ENCODE measurements at regions not wholly inside any gene's neighbourhood (a gene's known extent, or its start where the extent isn't known, plus 50 kb on each side); places are given as distances from the start of the nearest gene placed in this dataset.

- no peak overlapping the region for H3K9ac ChIP-seq (ENCODE audit: insufficient read length, low read depth)
- H3K36me3 ChIP-seq (ENCODE audit: insufficient read depth, insufficient read length, low read length), result no peaks in the 10 kb centered on the region
- no peak overlapping the region for H3K4me3 ChIP-seq (ENCODE audit: insufficient read length, low read depth)
- peaks cover 49% of the 10 kb centered on the region for H3K9me3 ChIP-seq (ENCODE audit: insufficient read depth, low read length)
- DNase-seq (ENCODE audit: low read depth, low spot score), result no peak
- TF ChIP-seq YY1 (IDR thresholded peaks at IDR 0.05; ENCODE audit: insufficient read depth, insufficient read length), result no peak
- no peak for TF ChIP-seq ZNF274 (IDR thresholded peaks at IDR 0.05; ENCODE audit: low read depth, low read length)
- no peak for TF ChIP-seq SUZ12 (IDR thresholded peaks at IDR 0.05; ENCODE audit: extremely low read depth, insufficient read depth, insufficient read length)
- H3K4me1 ChIP-seq (ENCODE audit: insufficient read depth, insufficient read length), result no peaks in the 10 kb centered on the region
- no peaks in the 10 kb centered on the region for H3K27me3 ChIP-seq (ENCODE audit: insufficient read depth, insufficient read length)
Measured at GRCh38 chr2:144254342-144255235, 265.3 kb downstream of the ZEB2 start.

- Histone ChIP-seq H3K27me3 (ENCODE audit: insufficient read depth, insufficient read length) (no peaks in the 10 kb centered on the region), H3K36me3 (ENCODE audit: insufficient read depth, insufficient read length, low read length) (no peaks in the 10 kb centered on the region), H3K9ac (ENCODE audit: insufficient read length, low read depth) (no peak overlapping the region), H3K4me3 (ENCODE audit: insufficient read length, low read depth) (no peak overlapping the region), H3K4me1 (ENCODE audit: insufficient read depth, insufficient read length) (no peaks in the 10 kb centered on the region), H3K9me3 (ENCODE audit: insufficient read depth, low read length) (peaks cover 49% of the 10 kb centered on the region)
- DNase-seq (ENCODE audit: low read depth, low spot score), result no peak
- TF ChIP-seq SUZ12 (IDR thresholded peaks at IDR 0.05; ENCODE audit: extremely low read depth, insufficient read depth, insufficient read length) (no peak), ZNF274 (IDR thresholded peaks at IDR 0.05; ENCODE audit: low read depth, low read length) (no peak), YY1 (IDR thresholded peaks at IDR 0.05; ENCODE audit: insufficient read depth, insufficient read length) (no peak)
Measured at GRCh38 chr2:144253743-144254142, 266.2 kb downstream of the ZEB2 start.

GRCh38 chr2:144252694-144253093 is 267.2 kb downstream of the ZEB2 start:
- H3K36me3 ChIP-seq (ENCODE audit: insufficient read depth, insufficient read length, low read length), result no peaks in the 10 kb centered on the region
- H3K27me3 ChIP-seq (ENCODE audit: insufficient read depth, insufficient read length), result no peaks in the 10 kb centered on the region
- TF ChIP-seq YY1 (IDR thresholded peaks at IDR 0.05; ENCODE audit: insufficient read depth, insufficient read length) (no peak), SUZ12 (IDR thresholded peaks at IDR 0.05; ENCODE audit: extremely low read depth, insufficient read depth, insufficient read length) (no peak), ZNF274 (IDR thresholded peaks at IDR 0.05; ENCODE audit: low read depth, low read length) (no peak)
- H3K9me3 ChIP-seq (ENCODE audit: insufficient read depth, low read length), result peaks cover 44% of the 10 kb centered on the region
- no peak overlapping the region for H3K9ac ChIP-seq (ENCODE audit: insufficient read length, low read depth)
- no peaks in the 10 kb centered on the region for H3K4me1 ChIP-seq (ENCODE audit: insufficient read depth, insufficient read length)
- no peak overlapping the region for H3K4me3 ChIP-seq (ENCODE audit: insufficient read length, low read depth)
- DNase-seq (ENCODE audit: low read depth, low spot score), result no peak

GRCh38 chr2:144249035-144249637 is 270.8 kb downstream of the ZEB2 start:
- TF ChIP-seq SUZ12 (IDR thresholded peaks at IDR 0.05; ENCODE audit: extremely low read depth, insufficient read depth, insufficient read length) (no peak), YY1 (IDR thresholded peaks at IDR 0.05; ENCODE audit: insufficient read depth, insufficient read length) (no peak), ZNF274 (IDR thresholded peaks at IDR 0.05; ENCODE audit: low read depth, low read length) (no peak)
- DNase-seq (ENCODE audit: low read depth, low spot score), result no peak

GRCh38 chr2:144248350-144249034 is 271.4 kb downstream of the ZEB2 start:
- no peaks in the 10 kb centered on the region for H3K4me1 ChIP-seq (ENCODE audit: insufficient read depth, insufficient read length)
- no peak overlapping the region for H3K9ac ChIP-seq (ENCODE audit: insufficient read length, low read depth)
- DNase-seq (ENCODE audit: low read depth, low spot score), result no peak
- H3K27me3 ChIP-seq (ENCODE audit: insufficient read depth, insufficient read length), result no peaks in the 10 kb centered on the region
- TF ChIP-seq SUZ12 (IDR thresholded peaks at IDR 0.05; ENCODE audit: extremely low read depth, insufficient read depth, insufficient read length) (no peak), ZNF274 (IDR thresholded peaks at IDR 0.05; ENCODE audit: low read depth, low read length) (no peak), YY1 (IDR thresholded peaks at IDR 0.05; ENCODE audit: insufficient read depth, insufficient read length) (no peak)
- peaks cover 16% of the 10 kb centered on the region for H3K9me3 ChIP-seq (ENCODE audit: insufficient read depth, low read length)
- H3K36me3 ChIP-seq (ENCODE audit: insufficient read depth, insufficient read length, low read length), result no peaks in the 10 kb centered on the region
- H3K4me3 ChIP-seq (ENCODE audit: insufficient read length, low read depth), result no peak overlapping the region

More at GRCh38 chr2:144249035-144249637, 270.8 kb downstream of the ZEB2 start:
- Histone ChIP-seq H3K36me3 (ENCODE audit: insufficient read depth, insufficient read length, low read length) (no peaks in the 10 kb centered on the region), H3K4me3 (ENCODE audit: insufficient read length, low read depth) (no peak overlapping the region), H3K9ac (ENCODE audit: insufficient read length, low read depth) (no peak overlapping the region), H3K27me3 (ENCODE audit: insufficient read depth, insufficient read length) (no peaks in the 10 kb centered on the region), H3K9me3 (ENCODE audit: insufficient read depth, low read length) (peaks cover 23% of the 10 kb centered on the region), H3K4me1 (ENCODE audit: insufficient read depth, insufficient read length) (no peaks in the 10 kb centered on the region)

- Histone ChIP-seq H3K9me3 (ENCODE audit: insufficient read depth, low read length) (no peaks in the 10 kb centered on the region), H3K36me3 (ENCODE audit: insufficient read depth, insufficient read length, low read length) (no peaks in the 10 kb centered on the region), H3K27me3 (ENCODE audit: insufficient read depth, insufficient read length) (no peaks in the 10 kb centered on the region), H3K4me1 (ENCODE audit: insufficient read depth, insufficient read length) (no peaks in the 10 kb centered on the region), H3K4me3 (ENCODE audit: insufficient read length, low read depth) (no peak overlapping the region), H3K9ac (ENCODE audit: insufficient read length, low read depth) (no peak overlapping the region)
- TF ChIP-seq ZNF274 (IDR thresholded peaks at IDR 0.05; ENCODE audit: low read depth, low read length) (no peak), SUZ12 (IDR thresholded peaks at IDR 0.05; ENCODE audit: extremely low read depth, insufficient read depth, insufficient read length) (no peak), YY1 (IDR thresholded peaks at IDR 0.05; ENCODE audit: insufficient read depth, insufficient read length) (no peak)
- no peak for DNase-seq (ENCODE audit: low read depth, low spot score)
Measured at GRCh38 chr2:144244938-144245337, 275.0 kb downstream of the ZEB2 start.

GRCh38 chr2:144242311-144242710 is 277.6 kb downstream of the ZEB2 start:
- H3K36me3 ChIP-seq (ENCODE audit: insufficient read depth, insufficient read length, low read length), result no peaks in the 10 kb centered on the region
- no peak for TF ChIP-seq YY1 (IDR thresholded peaks at IDR 0.05; ENCODE audit: insufficient read depth, insufficient read length)
- TF ChIP-seq ZNF274 (IDR thresholded peaks at IDR 0.05; ENCODE audit: low read depth, low read length), result no peak
- no peak for TF ChIP-seq SUZ12 (IDR thresholded peaks at IDR 0.05; ENCODE audit: extremely low read depth, insufficient read depth, insufficient read length)

More at GRCh38 chr2:144242311-144242710, 277.6 kb downstream of the ZEB2 start:
- H3K4me1 ChIP-seq (ENCODE audit: insufficient read depth, insufficient read length), result no peaks in the 10 kb centered on the region
- H3K4me3 ChIP-seq (ENCODE audit: insufficient read length, low read depth), result no peak overlapping the region
- H3K9ac ChIP-seq (ENCODE audit: insufficient read length, low read depth), result no peak overlapping the region
- H3K27me3 ChIP-seq (ENCODE audit: insufficient read depth, insufficient read length), result no peaks in the 10 kb centered on the region
- H3K9me3 ChIP-seq (ENCODE audit: insufficient read depth, low read length), result no peaks in the 10 kb centered on the region
- no peak for DNase-seq (ENCODE audit: low read depth, low spot score)

All from NT2/D1 (cell line).